GM12878 (cell line): ENCODE measurements at regions not wholly inside any gene's neighbourhood (a gene's known extent, or its start where the extent isn't known, plus 50 kb on each side); places are given as distances from the start of the nearest gene placed in this dataset.

Experiments
- ATAC-seq: fragments of 200-7000 bp; cut with Tn5 transposase; 3 replicates; pipeline ENCODE4 v1.9.1; 2020; ENCODE audit warnings: mild to moderate bottlenecking, moderate library complexity
- BruUV-seq: library from RNA; stranded (reverse); fragments of 400-500 nt; replicated peaks from 2 replicates; lab custom pipeline; 2021; lab: Mats Ljungman, UMichigan
- CTCF ChIA-PET: fragments of 300-600 bp; sonication (Branson Sonifier 250); formaldehyde crosslinking; extraction: SDS; loops from one replicate; lab custom pipeline; 2021; ENCODE audit warnings: inconsistent platforms; lab: Yijun Ruan, JAX
- POLR2A ChIA-PET: fragments of 350-600 bp; formaldehyde crosslinking; extraction: SDS; loops from one replicate; lab custom pipeline; 2021; ENCODE audit warnings: inconsistent platforms; lab: Charles Lee
- RAD21 ChIA-PET: fragments of 300-600 bp; sonication (Branson Sonifier 250); formaldehyde crosslinking; loops from one replicate; lab custom pipeline; 2023; ENCODE audit warnings: antibody characterized with exemption; ENCODE audit not compliant: unreplicated experiment; lab: Charles Lee
- SMC1A ChIA-PET: fragments of 300-600 bp; sonication (Branson Sonifier 250); formaldehyde crosslinking; loops from one replicate; lab custom pipeline; 2023; ENCODE audit not compliant: unreplicated experiment, uncharacterized antibody; lab: Charles Lee
- DNase-seq: peaks from one replicate; pipeline ENCODE4 v3.0.0-alpha.2; 2011; ENCODE audit warnings: low read depth, low spot score
- FAIRE-seq: peaks from 3 replicates; lab custom pipeline; 2011; peaks lifted over from hg19 to GRCh38; lab: Jason Lieb, UNC
- H2AFZ ChIP-seq: 2 replicates; pipeline ENCODE4 v1.6.0; 2011; ENCODE audit warnings: low read depth, low read length, control low read depth; ENCODE audit not compliant: control insufficient read depth
- H3K27ac ChIP-seq: 2 replicates; pipeline ENCODE4 v1.5.1; 2011; ENCODE audit warnings: control low read depth; ENCODE audit not compliant: control insufficient read depth, insufficient read depth
- H3K27me3 ChIP-seq, 2 experiments: replicated peaks in 1 of 2; 2 replicates each; pipeline versions ENCODE4 v1.6.0 to v1.6.1; 2011; ENCODE audit warnings: low read length in 1 of 2; ENCODE audit not compliant: control insufficient read depth in 2 of 2, insufficient read depth in 2 of 2
- H3K36me3 ChIP-seq, 2 experiments: 2 replicates each; pipeline ENCODE4 v1.5.1; 2011; ENCODE audit warnings: low read length in 1 of 2; ENCODE audit not compliant: control insufficient read depth in 2 of 2, insufficient read depth in 2 of 2
- H3K4me1 ChIP-seq: 2 replicates; pipeline ENCODE4 v1.6.1; 2011; ENCODE audit warnings: mild to moderate bottlenecking, low read length, moderate library complexity, mixed read lengths; ENCODE audit not compliant: control insufficient read depth, insufficient read depth
- H3K4me2 ChIP-seq: 2 replicates; pipeline ENCODE4 v1.6.0; 2011; ENCODE audit warnings: control low read depth; ENCODE audit not compliant: control insufficient read depth, insufficient read depth
- H3K4me3 ChIP-seq: fragments of 200-600 bp; sonication (generic); 2 replicates; pipeline ENCODE4 v1.5.1; 2016
- H3K79me2 ChIP-seq: 2 replicates; pipeline ENCODE4 v1.6.0; 2011; ENCODE audit warnings: low read length; ENCODE audit not compliant: control insufficient read depth, insufficient read depth
- H3K9ac ChIP-seq: 2 replicates; pipeline ENCODE4 v1.8.0; 2011; ENCODE audit warnings: low read length, control low read depth, mixed read lengths; ENCODE audit not compliant: control insufficient read depth, insufficient read depth
- H3K9me3 ChIP-seq: replicated peaks from 3 replicates; pipeline ENCODE4 v1.5.1; 2011; ENCODE audit warnings: mild to moderate bottlenecking, low read length; ENCODE audit not compliant: control insufficient read depth, insufficient read depth
- H4K20me1 ChIP-seq: 2 replicates; pipeline ENCODE4 v1.6.0; 2011; ENCODE audit not compliant: control insufficient read depth, insufficient read depth
- ASH2L ChIP-seq: fragments of 300-600, 200-600 bp; sonication (generic); IDR thresholded peaks from 2 replicates; pipeline ENCODE4 v1.6.1; 2017; ENCODE audit warnings: low read depth, mild to moderate bottlenecking, borderline replicate concordance
- MEF2A ChIP-seq: IDR thresholded peaks from 2 replicates; pipeline ENCODE4 v1.6.1; 2011; ENCODE audit warnings: low read depth, mild to moderate bottlenecking, low read length, moderate library complexity; ENCODE audit not compliant: insufficient read depth
- NFYA ChIP-seq: IDR thresholded peaks from 2 replicates; pipeline ENCODE4 v1.6.1; 2011; ENCODE audit warnings: low read depth, mild to moderate bottlenecking, low read length, improper control_type of control experiment, borderline replicate concordance
- NR2C1 ChIP-seq: fragments of 450-650 bp; IDR thresholded peaks from 2 replicates; pipeline ENCODE4 v1.6.1; 2017; ENCODE audit warnings: antibody characterized with exemption, mild to moderate bottlenecking, moderate library complexity
- NRF1 ChIP-seq: conservative IDR thresholded peaks from 2 replicates; pipeline ENCODE4 v1.6.1; 2011; ENCODE audit warnings: mild to moderate bottlenecking, low read depth, low read length, improper control_type of control experiment
- POLR2AphosphoS2 ChIP-seq: IDR thresholded peaks from 2 replicates; pipeline ENCODE4 v1.6.1; 2011; ENCODE audit warnings: low read depth, mild to moderate bottlenecking, low read length, improper control_type of control experiment, moderate library complexity
- POLR2AphosphoS5 ChIP-seq: IDR thresholded peaks from 2 replicates; pipeline ENCODE4 v1.6.1; 2011; ENCODE audit warnings: mild to moderate bottlenecking, low read length, inconsistent platforms
- RAD21 ChIP-seq: IDR thresholded peaks from 2 replicates; pipeline ENCODE4 v1.6.1; 2011; ENCODE audit warnings: mild to moderate bottlenecking, low read depth, low read length, moderate library complexity; ENCODE audit not compliant: insufficient read depth
- RAD51 ChIP-seq: fragments of 450-650 bp; IDR thresholded peaks from 2 replicates; pipeline ENCODE4 v1.6.1; 2016; ENCODE audit warnings: moderate library complexity, mild to moderate bottlenecking, inconsistent platforms
- RCOR1 ChIP-seq: conservative IDR thresholded peaks from 2 replicates; pipeline ENCODE4 v1.6.1; 2012; ENCODE audit warnings: low read depth, low read length, improper control_type of control experiment
- RUNX3 ChIP-seq: IDR thresholded peaks from 2 replicates; pipeline ENCODE4 v1.6.1; 2012; ENCODE audit warnings: low read length, inconsistent platforms
- SIX5 ChIP-seq: IDR thresholded peaks from 2 replicates; pipeline ENCODE4 v1.6.1; 2011; ENCODE audit warnings: mild to moderate bottlenecking, low read depth, low read length, moderate library complexity; ENCODE audit not compliant: severe bottlenecking
- SMAD1 ChIP-seq: fragments of 450-650 bp; IDR thresholded peaks from 2 replicates; pipeline ENCODE4 v1.6.1; 2018; ENCODE audit warnings: mild to moderate bottlenecking, low read depth; ENCODE audit not compliant: partially characterized antibody
- SMARCA5 ChIP-seq: fragments of 450-650 bp; IDR thresholded peaks from 2 replicates; pipeline ENCODE4 v1.6.1; 2017; ENCODE audit warnings: mild to moderate bottlenecking
- TARDBP ChIP-seq: IDR thresholded peaks from 2 replicates; pipeline ENCODE4 v1.6.1; 2016; ENCODE audit warnings: borderline replicate concordance
- TCF3 ChIP-seq: IDR thresholded peaks from 2 replicates; pipeline ENCODE4 v1.6.1; 2012; ENCODE audit warnings: low read depth, mild to moderate bottlenecking, low read length, borderline replicate concordance; ENCODE audit not compliant: insufficient read depth
- ZNF207 ChIP-seq: fragments of 450-650 bp; IDR thresholded peaks from 2 replicates; pipeline ENCODE4 v1.6.1; 2014; ENCODE audit warnings: antibody characterized with exemption, mild to moderate bottlenecking, borderline replicate concordance
- in situ Hi-C: fragments of 300-500 bp; cut with MboI; formaldehyde crosslinking; loops from 9 replicates; pipeline ENCODE4 v1.14.3; 2018; ENCODE audit warnings: mixed read lengths
- intact Hi-C: fragments of 100-400 bp; cut with micrococcal nuclease; formaldehyde crosslinking; loops from one replicate; pipeline ENCODE4 v1.14.2; 2022; ENCODE audit not compliant: unreplicated experiment
- TF ChIP-seq, protein P1 (sequence below): fragments of 450-650 bp; IDR thresholded peaks from 2 replicates; pipeline ENCODE4 v1.6.1; 2017; ENCODE audit warnings: mild to moderate bottlenecking, low read depth, inconsistent platforms; ENCODE audit not compliant: poor library complexity, severe bottlenecking
- TF ChIP-seq, protein P2 (sequence below): IDR thresholded peaks from 2 replicates; pipeline ENCODE4 v1.6.1; 2011; ENCODE audit warnings: borderline replicate concordance, low read depth, mild to moderate bottlenecking, moderate library complexity, mixed read lengths, low read length; ENCODE audit not compliant: insufficient read depth; ENCODE audit errors: extremely low read length
- TF ChIP-seq, protein P3 (sequence below): IDR thresholded peaks from 2 replicates; pipeline ENCODE4 v1.6.1; 2011; ENCODE audit warnings: borderline replicate concordance, low read depth, mild to moderate bottlenecking, moderate library complexity, low read length; ENCODE audit not compliant: insufficient read depth, poor library complexity, severe bottlenecking

DNA sequence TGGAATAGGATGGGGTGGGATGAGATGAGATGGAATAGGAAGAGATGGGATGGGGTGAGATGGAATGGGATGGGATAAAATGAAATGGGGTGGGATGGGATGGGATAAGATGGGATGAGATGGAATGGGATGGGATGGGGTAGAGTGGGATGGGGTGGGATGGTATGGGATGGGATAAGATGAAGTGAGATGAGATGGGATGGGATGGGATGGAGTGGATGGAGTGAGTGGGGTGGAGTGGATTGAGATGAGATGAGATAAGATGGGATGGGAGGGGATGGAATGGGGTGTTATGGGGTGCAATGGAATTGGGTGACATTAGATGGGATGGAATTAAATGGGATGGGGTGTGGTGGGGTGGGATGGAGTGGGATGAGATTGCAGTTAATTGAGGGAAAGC, 279.2 kb upstream of the CDH5 start:
- no peak overlapping the region for H3K9ac ChIP-seq
- no peak overlapping the region for H3K4me3 ChIP-seq
- SMC1A ChIA-PET: no interaction called here
- no peak for TF ChIP-seq RCOR1
- no peak for TF ChIP-seq NRF1
- TF ChIP-seq POLR2AphosphoS5: no peak
- TF ChIP-seq RUNX3: no peak
- no peak for TF ChIP-seq SMARCA5
- no peak for TF ChIP-seq NR2C1
- TF ChIP-seq RAD21: no peak
- TF ChIP-seq NFYA: no peak
- TF ChIP-seq, protein P1, sequence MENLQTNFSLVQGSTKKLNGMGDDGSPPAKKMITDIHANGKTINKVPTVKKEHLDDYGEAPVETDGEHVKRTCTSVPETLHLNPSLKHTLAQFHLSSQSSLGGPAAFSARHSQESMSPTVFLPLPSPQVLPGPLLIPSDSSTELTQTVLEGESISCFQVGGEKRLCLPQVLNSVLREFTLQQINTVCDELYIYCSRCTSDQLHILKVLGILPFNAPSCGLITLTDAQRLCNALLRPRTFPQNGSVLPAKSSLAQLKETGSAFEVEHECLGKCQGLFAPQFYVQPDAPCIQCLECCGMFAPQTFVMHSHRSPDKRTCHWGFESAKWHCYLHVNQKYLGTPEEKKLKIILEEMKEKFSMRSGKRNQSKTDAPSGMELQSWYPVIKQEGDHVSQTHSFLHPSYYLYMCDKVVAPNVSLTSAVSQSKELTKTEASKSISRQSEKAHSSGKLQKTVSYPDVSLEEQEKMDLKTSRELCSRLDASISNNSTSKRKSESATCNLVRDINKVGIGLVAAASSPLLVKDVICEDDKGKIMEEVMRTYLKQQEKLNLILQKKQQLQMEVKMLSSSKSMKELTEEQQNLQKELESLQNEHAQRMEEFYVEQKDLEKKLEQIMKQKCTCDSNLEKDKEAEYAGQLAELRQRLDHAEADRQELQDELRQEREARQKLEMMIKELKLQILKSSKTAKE: no peak
- TF ChIP-seq ASH2L: no peak
- no peak for TF ChIP-seq ZNF207
- TF ChIP-seq TCF3: no peak
- TF ChIP-seq, protein P2, sequence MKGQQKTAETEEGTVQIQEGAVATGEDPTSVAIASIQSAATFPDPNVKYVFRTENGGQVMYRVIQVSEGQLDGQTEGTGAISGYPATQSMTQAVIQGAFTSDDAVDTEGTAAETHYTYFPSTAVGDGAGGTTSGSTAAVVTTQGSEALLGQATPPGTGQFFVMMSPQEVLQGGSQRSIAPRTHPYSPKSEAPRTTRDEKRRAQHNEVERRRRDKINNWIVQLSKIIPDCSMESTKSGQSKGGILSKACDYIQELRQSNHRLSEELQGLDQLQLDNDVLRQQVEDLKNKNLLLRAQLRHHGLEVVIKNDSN: no peak
- TF ChIP-seq RAD51: no peak
- TF ChIP-seq POLR2AphosphoS2: no peak
- TF ChIP-seq SIX5: no peak
- TF ChIP-seq MEF2A: no peak
- no peak for TF ChIP-seq TARDBP
- TF ChIP-seq SMAD1: no peak
- TF ChIP-seq, protein P3, sequence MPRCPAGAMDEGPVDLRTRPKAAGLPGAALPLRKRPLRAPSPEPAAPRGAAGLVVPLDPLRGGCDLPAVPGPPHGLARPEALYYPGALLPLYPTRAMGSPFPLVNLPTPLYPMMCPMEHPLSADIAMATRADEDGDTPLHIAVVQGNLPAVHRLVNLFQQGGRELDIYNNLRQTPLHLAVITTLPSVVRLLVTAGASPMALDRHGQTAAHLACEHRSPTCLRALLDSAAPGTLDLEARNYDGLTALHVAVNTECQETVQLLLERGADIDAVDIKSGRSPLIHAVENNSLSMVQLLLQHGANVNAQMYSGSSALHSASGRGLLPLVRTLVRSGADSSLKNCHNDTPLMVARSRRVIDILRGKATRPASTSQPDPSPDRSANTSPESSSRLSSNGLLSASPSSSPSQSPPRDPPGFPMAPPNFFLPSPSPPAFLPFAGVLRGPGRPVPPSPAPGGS: no peak
- H3K79me2 ChIP-seq: no peaks in the 10 kb centered on the region
- H3K4me1 ChIP-seq: no peaks in the 10 kb centered on the region
- in situ Hi-C loops: no loop called here
- no peak overlapping the region for H3K4me2 ChIP-seq
- no peak overlapping the region for H2AFZ ChIP-seq
- FAIRE-seq: no peak
- RAD21 ChIA-PET: no interaction called here
- intact Hi-C loops: no loop called here
- H3K27me3 ChIP-seq: no peaks in the 10 kb centered on the region
- POLR2A ChIA-PET: no interaction called here
- DNase-seq: no peak
- no peaks in the 10 kb centered on the region for H4K20me1 ChIP-seq
- CTCF ChIA-PET: no interaction called here
- H3K36me3 ChIP-seq: no peaks in the 10 kb centered on the region
- no TSS peak for BruUV-seq
- no peaks in the 10 kb centered on the region for H3K9me3 ChIP-seq
- no peak overlapping the region for H3K27ac ChIP-seq
- ATAC-seq: no peak
